ENCODE measurements at regions not wholly inside any gene's neighbourhood (a gene's known extent, or its start where the extent isn't known, plus 50 kb on each side); places are given as distances from the start of the nearest gene placed in this dataset.
A peak's percentile ranks its signal among the peaks of the same experiment; 100 is the strongest.

- ChIA-PET POLR2A (interaction anchor here (0.6 to 1.7 kb wide), 4 partner anchors 15 to 288 kb away, joined by 3 to 5 read pairs (median 4); no protein-coding TSS in a partner anchor), CTCF (ENCODE audit: unreplicated experiment) (no interaction called here)
- H3K4me1 ChIP-seq (ENCODE audit: insufficient read depth, low read length, poor library complexity, severe bottlenecking): peaks cover 11% of the 10 kb centered on the region
- H3K4me2 ChIP-seq (ENCODE audit: low read length): no peak overlapping the region
- no TSS peak for BruUV-seq (replicated peaks)
- H3K9me2 ChIP-seq (ENCODE audit: insufficient read depth, low read length): no peaks in the 10 kb centered on the region
- DNase-seq (ENCODE audit: low spot score): no peak
- no peak overlapping the region for H3K27ac ChIP-seq (ENCODE audit: low read depth, low read length, poor library complexity, severe bottlenecking)
- H3K79me2 ChIP-seq (ENCODE audit: insufficient read depth, low read depth, low read length): no peaks in the 10 kb centered on the region
- H4K20me1 ChIP-seq (ENCODE audit: insufficient read depth, low read length): no peaks in the 10 kb centered on the region
- no peak overlapping the region for H3K4me3 ChIP-seq (ENCODE audit: low read depth, low read length, poor library complexity, severe bottlenecking)
- H3K36me3 ChIP-seq (ENCODE audit: insufficient read depth, low read length): no peaks in the 10 kb centered on the region
- H2AFZ ChIP-seq (ENCODE audit: low read length): no peak overlapping the region
- intact Hi-C loops (cut with micrococcal nuclease; ENCODE audit: unreplicated experiment): no loop called here
- 0 out of 2 replicates have a peak, but pooled peaks cover 3% of the 10 kb centered on the region for H3K9me3 ChIP-seq (ENCODE audit: low read length)
- TF ChIP-seq CTCF (conservative IDR thresholded peaks at IDR 0.05; ENCODE audit: low read length) (no peak), EZH2phosphoT487 (IDR thresholded peaks at IDR 0.05; ENCODE audit: borderline replicate concordance, low read depth, low read length) (no peak)
Measured at GRCh38 chr3:181947606-181948005, 235.9 kb downstream of the SOX2 start.

GRCh38 chr3:181948286-181948685, 236.6 kb downstream of the SOX2 start:
- no peak overlapping the region for H3K4me3 ChIP-seq (ENCODE audit: low read depth, low read length, poor library complexity, severe bottlenecking)
- CTCF ChIA-PET (ENCODE audit: unreplicated experiment): no interaction called here
- intact Hi-C loops (cut with micrococcal nuclease; ENCODE audit: unreplicated experiment): no loop called here
- H4K20me1 ChIP-seq (ENCODE audit: insufficient read depth, low read length): no peaks in the 10 kb centered on the region
- H3K4me1 ChIP-seq (ENCODE audit: insufficient read depth, low read length, poor library complexity, severe bottlenecking): peaks cover 4% of the 10 kb centered on the region
- no peaks in the 10 kb centered on the region for H3K9me2 ChIP-seq (ENCODE audit: insufficient read depth, low read length)
- no peak overlapping the region for H3K4me2 ChIP-seq (ENCODE audit: low read length)
- H3K79me2 ChIP-seq (ENCODE audit: insufficient read depth, low read depth, low read length): no peaks in the 10 kb centered on the region
- no peak overlapping the region for H3K27ac ChIP-seq (ENCODE audit: low read depth, low read length, poor library complexity, severe bottlenecking)
- H3K36me3 ChIP-seq (ENCODE audit: insufficient read depth, low read length): no peaks in the 10 kb centered on the region
- TF ChIP-seq CTCF (conservative IDR thresholded peaks at IDR 0.05; ENCODE audit: low read length): peak; percentile 80
- TF ChIP-seq EZH2phosphoT487 (IDR thresholded peaks at IDR 0.05; ENCODE audit: borderline replicate concordance, low read depth, low read length): no peak
- 0 out of 2 replicates have a peak, but pooled peaks cover 3% of the 10 kb centered on the region for H3K9me3 ChIP-seq (ENCODE audit: low read length)
- BruUV-seq (replicated peaks): no TSS peak
- POLR2A ChIA-PET: interaction anchor here (1.0 to 1.1 kb wide), 2 partner anchors 64 to 287 kb away, joined by 3 to 4 read pairs; no protein-coding TSS in a partner anchor
- DNase-seq (ENCODE audit: low spot score): peak; percentile 33
- H2AFZ ChIP-seq (ENCODE audit: low read length): no peak overlapping the region

- no peaks in the 10 kb centered on the region for H3K36me3 ChIP-seq (ENCODE audit: insufficient read depth, low read length)
- no peak overlapping the region for H3K4me3 ChIP-seq (ENCODE audit: low read depth, low read length, poor library complexity, severe bottlenecking)
- BruUV-seq (replicated peaks): no TSS peak
- TF ChIP-seq EZH2phosphoT487 (IDR thresholded peaks at IDR 0.05; ENCODE audit: borderline replicate concordance, low read depth, low read length) (no peak), CTCF (conservative IDR thresholded peaks at IDR 0.05; ENCODE audit: low read length) (no peak)
- no peaks in the 10 kb centered on the region for H3K79me2 ChIP-seq (ENCODE audit: insufficient read depth, low read depth, low read length)
- H3K9me3 ChIP-seq (ENCODE audit: low read length): no peaks in the 10 kb centered on the region
- H3K9me2 ChIP-seq (ENCODE audit: insufficient read depth, low read length): no peaks in the 10 kb centered on the region
- H3K4me1 ChIP-seq (ENCODE audit: insufficient read depth, low read length, poor library complexity, severe bottlenecking): peaks cover 14% of the 10 kb centered on the region
- intact Hi-C loops (cut with micrococcal nuclease; ENCODE audit: unreplicated experiment): loop anchor here (10.0 kb wide), 1 partner anchor 303 kb away; no protein-coding TSS in a partner anchor
- POLR2A ChIA-PET: interaction anchor here (1.4 to 1.7 kb wide), 2 partner anchors 20 to 31 kb away, joined by 5 to 7 read pairs; no protein-coding TSS in a partner anchor
- no peaks in the 10 kb centered on the region for H4K20me1 ChIP-seq (ENCODE audit: insufficient read depth, low read length)
- no peak overlapping the region for H3K27ac ChIP-seq (ENCODE audit: low read depth, low read length, poor library complexity, severe bottlenecking)
- no peak for DNase-seq (ENCODE audit: low spot score)
- H3K4me2 ChIP-seq (ENCODE audit: low read length): no peak overlapping the region
- CTCF ChIA-PET (ENCODE audit: unreplicated experiment): interaction anchor here (1.5 kb wide), 1 partner anchor 9 kb away, joined by 3 read pairs; no protein-coding TSS in a partner anchor
- no peak overlapping the region for H2AFZ ChIP-seq (ENCODE audit: low read length)
Measured at GRCh38 chr3:181952221-181952620, 240.5 kb downstream of the SOX2 start.
